Muscle of leg (tissue), 3 donors: ENCODE measurements at regions not wholly inside any gene's neighbourhood (a gene's known extent, or its start where the extent isn't known, plus 50 kb on each side); places are given as distances from the start of the nearest gene placed in this dataset.
"Not testable (repeated sequence)": the region's sequence is repeated elsewhere in the genome, so short reads cannot be mapped to it uniquely, and the experiment has no call there.

Experiments used
- DNase-seq: peaks from one replicate; pipeline ENCODE4 v3.0.0; 2013
- H3K27ac ChIP-seq: one replicate; pipeline ENCODE4 v1.5.1; 2013; ENCODE audit warnings: mild to moderate bottlenecking, low read length, control low read depth
- H3K27me3 ChIP-seq: one replicate; pipeline ENCODE4 v1.6.1; 2013; ENCODE audit warnings: low read length; ENCODE audit not compliant: control insufficient read depth, insufficient read depth
- H3K36me3 ChIP-seq: one replicate; pipeline ENCODE4 v1.6.1; 2013; ENCODE audit warnings: low read length; ENCODE audit not compliant: control insufficient read depth, insufficient read depth
- H3K4me1 ChIP-seq: one replicate; pipeline ENCODE4 v1.6.1; 2013; ENCODE audit warnings: low read length; ENCODE audit not compliant: control insufficient read depth, insufficient read depth
- H3K4me3 ChIP-seq: one replicate; pipeline ENCODE4 v1.5.1; 2013; ENCODE audit warnings: low read length, control low read depth
- H3K9me3 ChIP-seq: replicated peaks from 2 replicates; pipeline ENCODE4 v1.6.1; 2013; ENCODE audit warnings: low read depth, low read length; ENCODE audit not compliant: control insufficient read depth
- WGBS: methylation state at CpG from one replicate; pipeline ENCODE4 v1.1.5; 2013; ENCODE audit warnings: missing lambda C conversion rate; ENCODE audit not compliant: insufficient coverage; 5-methylcytosine and 5-hydroxymethylcytosine counted together

- Histone ChIP-seq H3K4me1 (no peaks in the 10 kb centered on the region), H3K4me3 (no peak overlapping the region), H3K36me3 (no peaks in the 10 kb centered on the region), H3K27me3 (no peaks in the 10 kb centered on the region), H3K27ac (no peak overlapping the region), H3K9me3 (no peaks in the 10 kb centered on the region)
- no CpG with 5 or more reads among the region's 2 CpGs for WGBS
- DNase-seq: no peak
Measured at GRCh38 chr12:88362439-88362838, 217.8 kb downstream of the KITLG start.

- DNase-seq: no peak
- no peak overlapping the region for H3K4me3 ChIP-seq
- H3K9me3 ChIP-seq: no peaks in the 10 kb centered on the region
- no peaks in the 10 kb centered on the region for H3K27me3 ChIP-seq
- no peak overlapping the region for H3K27ac ChIP-seq
- no peaks in the 10 kb centered on the region for H3K4me1 ChIP-seq
- 100% methylated on average over 2 of the region's 3 CpGs for WGBS
- no peaks in the 10 kb centered on the region for H3K36me3 ChIP-seq
Measured at GRCh38 chr12:88365403-88365802, 214.9 kb downstream of the KITLG start.

GRCh38 chr12:88366101-88366500 is 214.2 kb downstream of the KITLG start:
- 73% methylated on average over 2 of the region's 4 CpGs for WGBS
- no peak overlapping the region for H3K4me3 ChIP-seq
- no peak overlapping the region for H3K27ac ChIP-seq
- no peaks in the 10 kb centered on the region for H3K27me3 ChIP-seq
- no peak for DNase-seq
- no peaks in the 10 kb centered on the region for H3K4me1 ChIP-seq
- no peaks in the 10 kb centered on the region for H3K36me3 ChIP-seq
- H3K9me3 ChIP-seq: no peaks in the 10 kb centered on the region

GRCh38 chr12:88367231-88367630 is 213.0 kb downstream of the KITLG start:
- Histone ChIP-seq H3K27ac (no peak overlapping the region), H3K9me3 (no peaks in the 10 kb centered on the region), H3K27me3 (no peaks in the 10 kb centered on the region), H3K4me3 (no peak overlapping the region), H3K36me3 (no peaks in the 10 kb centered on the region), H3K4me1 (no peaks in the 10 kb centered on the region)
- DNase-seq: no peak

- DNase-seq: not testable (repeated sequence)
- 80% methylated on average over 4 of the region's 5 CpGs for WGBS
Measured at GRCh38 chr12:88368077-88368476, 212.2 kb downstream of the KITLG start.

GRCh38 chr12:88371416-88372183 is 208.7 kb downstream of the KITLG start:
- Histone ChIP-seq H3K9me3 (no peaks in the 10 kb centered on the region), H3K4me3 (no peak overlapping the region), H3K4me1 (no peaks in the 10 kb centered on the region), H3K36me3 (no peaks in the 10 kb centered on the region), H3K27me3 (no peaks in the 10 kb centered on the region), H3K27ac (no peak overlapping the region)
- WGBS: 90% methylated on average over 7 of the region's 7 CpGs
- no peak for DNase-seq

More at GRCh38 chr12:88368077-88368476, 212.2 kb downstream of the KITLG start:
- not testable (repeated sequence) for H3K4me3 ChIP-seq, H3K4me1 ChIP-seq, H3K36me3 ChIP-seq, H3K27ac ChIP-seq, H3K9me3 ChIP-seq, H3K27me3 ChIP-seq

- Histone ChIP-seq H3K36me3 (no peaks in the 10 kb centered on the region), H3K27ac (no peak overlapping the region), H3K4me3 (no peak overlapping the region), H3K4me1 (no peaks in the 10 kb centered on the region), H3K27me3 (no peaks in the 10 kb centered on the region), H3K9me3 (no peaks in the 10 kb centered on the region)
- no peak for DNase-seq
- 97% methylated on average over 5 of the region's 6 CpGs for WGBS
Measured at GRCh38 chr12:88375306-88376305, 204.7 kb downstream of the KITLG start.

- no peaks in the 10 kb centered on the region for H3K36me3 ChIP-seq
- H3K27ac ChIP-seq: no peak overlapping the region
- no peak overlapping the region for H3K4me3 ChIP-seq
- no peaks in the 10 kb centered on the region for H3K9me3 ChIP-seq
- H3K27me3 ChIP-seq: no peaks in the 10 kb centered on the region
- no peaks in the 10 kb centered on the region for H3K4me1 ChIP-seq
- no peak for DNase-seq
Measured at GRCh38 chr12:88377973-88378372, 202.3 kb downstream of the KITLG start.

GRCh38 chr12:88381466-88381865 is 198.8 kb downstream of the KITLG start:
- Histone ChIP-seq H3K36me3 (no peaks in the 10 kb centered on the region), H3K27ac (no peak overlapping the region), H3K4me3 (no peak overlapping the region), H3K4me1 (no peaks in the 10 kb centered on the region), H3K27me3 (no peaks in the 10 kb centered on the region), H3K9me3 (peaks cover 3% of the 10 kb centered on the region)
- 83% methylated on average over 2 of the region's 3 CpGs for WGBS
- peak; percentile 22 for DNase-seq

GRCh38 chr12:88383405-88383804 is 196.9 kb downstream of the KITLG start:
- no peak overlapping the region for H3K27ac ChIP-seq
- no peaks in the 10 kb centered on the region for H3K36me3 ChIP-seq
- H3K4me3 ChIP-seq: no peak overlapping the region
- H3K27me3 ChIP-seq: no peaks in the 10 kb centered on the region
- no CpG with 5 or more reads among the region's 1 CpG for WGBS
- no peaks in the 10 kb centered on the region for H3K4me1 ChIP-seq
- no peak for DNase-seq
- H3K9me3 ChIP-seq: peaks cover 3% of the 10 kb centered on the region
